GM23338 (cell line): ENCODE measurements at regions not wholly inside any gene's neighbourhood (a gene's known extent, or its start where the extent isn't known, plus 50 kb on each side); places are given as distances from the start of the nearest gene placed in this dataset.
"Not testable (repeated sequence)": the region's sequence is repeated elsewhere in the genome, so short reads cannot be mapped to it uniquely, and the experiment has no call there.

Source experiments
- ATAC-seq: fragments of 200-7000 bp; cut with Tn5 transposase; 3 replicates; pipeline ENCODE4 v1.9.1; 2020
- DNase-seq: peaks from one replicate; pipeline ENCODE4 v3.0.0-alpha.2; 2015; ENCODE audit warnings: low spot score
- H2AFZ ChIP-seq: fragments of 200-600 bp; sonication (generic); 2 replicates; pipeline ENCODE4 v1.8.0; 2016; ENCODE audit warnings: antibody characterized with exemption, mild to moderate bottlenecking, moderate library complexity
- H3F3A ChIP-seq: fragments of 200-600 bp; sonication (generic); replicated peaks from 2 replicates; pipeline ENCODE4 v1.8.0; 2017; ENCODE audit warnings: antibody characterized with exemption, mixed run types, low read depth
- H3K27ac ChIP-seq: fragments of 200-600 bp; sonication (generic); 2 replicates; pipeline ENCODE4 v1.6.1; 2016; ENCODE audit warnings: low read depth
- H3K27me3 ChIP-seq: fragments of 200-600 bp; sonication (generic); 2 replicates; pipeline ENCODE4 v1.8.0; 2016; ENCODE audit warnings: mild to moderate bottlenecking, mixed run types, moderate library complexity; ENCODE audit not compliant: insufficient read depth
- H3K36me3 ChIP-seq: fragments of 200-600 bp; sonication (generic); 2 replicates; pipeline ENCODE4 v1.8.0; 2016; ENCODE audit warnings: mild to moderate bottlenecking; ENCODE audit not compliant: insufficient read depth
- H3K4me1 ChIP-seq: fragments of 200-600 bp; sonication (generic); 2 replicates; pipeline ENCODE4 v1.8.0; 2016; ENCODE audit warnings: mild to moderate bottlenecking, moderate library complexity; ENCODE audit not compliant: insufficient read depth
- H3K4me2 ChIP-seq: fragments of 200-600 bp; sonication (generic); 2 replicates; pipeline ENCODE4 v1.7.1; 2017; ENCODE audit warnings: mixed run types
- H3K4me3 ChIP-seq: fragments of 200-600 bp; sonication (generic); 2 replicates; pipeline ENCODE4 v1.6.1; 2016; ENCODE audit warnings: mixed run types
- H3K79me2 ChIP-seq: fragments of 200-600 bp; sonication (generic); replicated peaks from 2 replicates; pipeline ENCODE4 v1.8.0; 2017; ENCODE audit warnings: mild to moderate bottlenecking; ENCODE audit not compliant: insufficient read depth
- H3K9me2 ChIP-seq: fragments of 200-600 bp; sonication (generic); 2 replicates; pipeline ENCODE4 v1.8.0; 2017; ENCODE audit not compliant: insufficient read depth
- H4K20me1 ChIP-seq: fragments of 200-600 bp; sonication (generic); replicated peaks from 2 replicates; pipeline ENCODE4 v1.8.0; 2017; ENCODE audit warnings: mild to moderate bottlenecking; ENCODE audit not compliant: insufficient read depth
- H3K27ac Mint-ChIP-seq: 2 replicates; pipeline ENCODE4 v1.8.0; 2020; ENCODE audit warnings: inconsistent platforms, mild to moderate bottlenecking, moderate library complexity, mixed read lengths
- H3K27me3 Mint-ChIP-seq: 3 replicates; pipeline ENCODE4 v1.8.0; 2022; ENCODE audit warnings: low read depth, mild to moderate bottlenecking, moderate library complexity, mixed read lengths, inconsistent platforms; ENCODE audit not compliant: insufficient read depth, poor library complexity
- H3K36me3 Mint-ChIP-seq: 3 replicates; pipeline ENCODE4 v1.8.0; 2021; ENCODE audit warnings: low read depth, mild to moderate bottlenecking, inconsistent platforms, moderate library complexity, mixed read lengths
- H3K4me1 Mint-ChIP-seq: 3 replicates; pipeline ENCODE4 v1.8.0; 2020; ENCODE audit warnings: mild to moderate bottlenecking, inconsistent platforms, mixed read lengths
- H3K4me3 Mint-ChIP-seq: 3 replicates; pipeline ENCODE4 v1.8.0; 2021; ENCODE audit warnings: moderate library complexity, mild to moderate bottlenecking, inconsistent platforms, mixed read lengths
- H3K9me3 Mint-ChIP-seq: 3 replicates; pipeline ENCODE4 v1.8.0; 2020; ENCODE audit warnings: moderate library complexity, mild to moderate bottlenecking, inconsistent platforms, mixed read lengths
- CTCF ChIP-seq, 2 experiments: fragments of 200-600 bp in 1 of 2; sonication (generic) in 1 of 2; conservative IDR thresholded peaks; 2 replicates each; pipeline versions ENCODE4 v1.5.1 to v1.6.1; 2016 to 2017; ENCODE audit warnings: antibody characterized with exemption in 2 of 2, low read depth in 2 of 2, mild to moderate bottlenecking in 2 of 2, moderate library complexity in 1 of 2

GRCh38 chr20:29031262-29031982, 2226.0 kb upstream of the DEFB115 start:
- H3K4me3 Mint-ChIP-seq, H3K9me2 ChIP-seq, ATAC-seq, H3K36me3 ChIP-seq, H3K4me3 ChIP-seq, DNase-seq, H3K4me1 Mint-ChIP-seq, H3K4me2 ChIP-seq, H3K4me1 ChIP-seq, H4K20me1 ChIP-seq, H3K27me3 Mint-ChIP-seq, H3K79me2 ChIP-seq, H3K27ac ChIP-seq, H3K27ac Mint-ChIP-seq, H2AFZ ChIP-seq, H3F3A ChIP-seq, H3K27me3 ChIP-seq: not testable (repeated sequence)
- peaks cover 90% of the 10 kb centered on the region for H3K9me3 Mint-ChIP-seq
- H3K36me3 Mint-ChIP-seq = peaks cover 45% of the 10 kb centered on the region

- not testable (repeated sequence) for H3K9me2 ChIP-seq, H3K4me3 ChIP-seq, H3K4me1 ChIP-seq, H3K27me3 Mint-ChIP-seq, H3K79me2 ChIP-seq, ATAC-seq, H3K4me2 ChIP-seq, H4K20me1 ChIP-seq, H3K27ac Mint-ChIP-seq, H3K27ac ChIP-seq, H3K36me3 ChIP-seq, H2AFZ ChIP-seq, H3K27me3 ChIP-seq, H3K4me3 Mint-ChIP-seq, H3F3A ChIP-seq, H3K4me1 Mint-ChIP-seq, DNase-seq
- Mint-ChIP-seq H3K36me3 (peaks cover 34% of the 10 kb centered on the region), H3K9me3 (peaks cover 90% of the 10 kb centered on the region)
Measured at GRCh38 chr20:29044239-29044638, 2213.2 kb upstream of the DEFB115 start.

- H3F3A ChIP-seq, H3K27me3 Mint-ChIP-seq, H3K27ac Mint-ChIP-seq, ATAC-seq, H3K4me2 ChIP-seq, H4K20me1 ChIP-seq, H3K36me3 ChIP-seq, H3K27me3 ChIP-seq, H3K4me1 ChIP-seq, H3K4me3 Mint-ChIP-seq, H3K27ac ChIP-seq, H3K79me2 ChIP-seq, H3K9me2 ChIP-seq, H3K4me1 Mint-ChIP-seq, H3K4me3 ChIP-seq, H2AFZ ChIP-seq: not testable (repeated sequence)
- peaks cover 37% of the 10 kb centered on the region for H3K36me3 Mint-ChIP-seq
- DNase-seq = peak; percentile 12
- H3K9me3 Mint-ChIP-seq = peaks cover 87% of the 10 kb centered on the region
Measured at GRCh38 chr20:29050008-29050606, 2207.4 kb upstream of the DEFB115 start.

GRCh38 chr20:29057866-29058484, 2199.5 kb upstream of the DEFB115 start:
- not testable (repeated sequence) for H3K4me3 ChIP-seq, H3K27me3 ChIP-seq, ATAC-seq, H3K9me2 ChIP-seq, H3K4me1 ChIP-seq, H3K27me3 Mint-ChIP-seq, H3K4me1 Mint-ChIP-seq, H2AFZ ChIP-seq, H3F3A ChIP-seq, H3K4me2 ChIP-seq, H3K27ac Mint-ChIP-seq, H3K27ac ChIP-seq, H3K4me3 Mint-ChIP-seq, H4K20me1 ChIP-seq, H3K79me2 ChIP-seq, H3K36me3 ChIP-seq
- H3K36me3 Mint-ChIP-seq = peaks cover 40% of the 10 kb centered on the region
- DNase-seq = peak; percentile 42
- peak in 1 of 2 experiments; percentile 50; a peak in 3 of 4 replicates for TF ChIP-seq CTCF (conservative IDR thresholded peaks at IDR 0.05; ENCODE audit: low read depth in 2 of 2)
- H3K9me3 Mint-ChIP-seq = peaks cover 91% of the 10 kb centered on the region

GRCh38 chr20:29062451-29062850, 2195.0 kb upstream of the DEFB115 start:
- not testable (repeated sequence) for H3K4me1 Mint-ChIP-seq, H3K27ac ChIP-seq, H3K4me2 ChIP-seq, H3K79me2 ChIP-seq, H4K20me1 ChIP-seq, H3K4me3 ChIP-seq, H3K27me3 Mint-ChIP-seq, H3K4me1 ChIP-seq, H2AFZ ChIP-seq, H3K4me3 Mint-ChIP-seq, H3K9me2 ChIP-seq, DNase-seq, H3K27me3 ChIP-seq, H3F3A ChIP-seq, H3K27ac Mint-ChIP-seq, H3K36me3 ChIP-seq, ATAC-seq
- Mint-ChIP-seq H3K9me3 (peaks cover 94% of the 10 kb centered on the region), H3K36me3 (peaks cover 41% of the 10 kb centered on the region)

- not testable (repeated sequence) for H3K27ac Mint-ChIP-seq, H3K36me3 ChIP-seq, H3K4me3 ChIP-seq, H4K20me1 ChIP-seq, H2AFZ ChIP-seq, ATAC-seq, H3K79me2 ChIP-seq, H3K4me1 ChIP-seq, H3F3A ChIP-seq, H3K4me3 Mint-ChIP-seq, H3K9me2 ChIP-seq, DNase-seq, H3K4me2 ChIP-seq, H3K27me3 Mint-ChIP-seq, H3K4me1 Mint-ChIP-seq, H3K27me3 ChIP-seq, H3K27ac ChIP-seq
- H3K36me3 Mint-ChIP-seq = peaks cover 26% of the 10 kb centered on the region
- H3K9me3 Mint-ChIP-seq = peaks cover 84% of the 10 kb centered on the region
Measured at GRCh38 chr20:29066341-29066740, 2191.1 kb upstream of the DEFB115 start.
